WTC11 (cell line): ENCODE measurements at regions not wholly inside any gene's neighbourhood (a gene's known extent, or its start where the extent isn't known, plus 50 kb on each side); places are given as distances from the start of the nearest gene placed in this dataset.

Source experiments
- NR1H2 ChIP-seq: sonication (generic); formaldehyde crosslinking; IDR thresholded peaks from 2 replicates; pipeline ENCODE4 v1.9.0; 2021; ENCODE audit warnings: mild to moderate bottlenecking, moderate library complexity, missing genetic modification reagents
- TF ChIP-seq, protein P1 (sequence below): sonication (generic); formaldehyde crosslinking; IDR thresholded peaks from 2 replicates; pipeline ENCODE4 v1.8.0; 2023; ENCODE audit warnings: mild to moderate bottlenecking, missing genetic modification reagents

DNA sequence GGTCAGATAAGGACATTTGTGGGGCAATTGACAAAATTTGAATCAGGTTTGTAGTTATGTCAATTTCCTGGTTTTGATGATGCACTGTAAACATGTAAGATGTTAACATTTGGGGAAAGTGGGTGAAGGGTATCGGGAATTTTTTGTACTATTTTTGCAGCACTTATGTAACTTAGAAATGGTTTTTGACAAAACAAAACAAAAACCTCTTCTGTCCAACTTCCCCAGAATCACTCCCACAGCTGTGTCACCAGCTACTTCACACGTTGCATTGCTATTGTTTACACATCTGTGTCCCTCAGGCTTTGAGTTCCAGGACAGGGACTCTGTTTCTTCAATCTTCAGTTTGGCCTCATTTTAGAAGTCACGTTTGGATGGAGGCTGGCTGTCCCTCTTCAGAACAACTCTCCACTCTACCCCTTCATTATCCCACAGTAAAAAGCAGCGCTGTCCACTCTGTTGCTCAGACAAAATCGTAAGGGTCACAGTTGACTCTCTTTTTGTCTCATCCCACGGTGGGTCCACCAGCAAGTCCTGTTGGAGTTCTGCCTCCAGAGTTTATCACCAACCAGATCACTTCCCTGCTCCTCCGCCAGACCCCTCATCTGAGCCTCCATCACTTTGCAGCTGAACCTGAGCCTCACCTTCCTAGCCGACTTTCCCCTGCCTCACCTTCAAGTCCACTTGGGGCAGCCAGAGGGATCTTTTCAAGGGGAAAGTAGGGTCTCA is 63.2 kb downstream of the NENF start:
- TF ChIP-seq, protein P1, sequence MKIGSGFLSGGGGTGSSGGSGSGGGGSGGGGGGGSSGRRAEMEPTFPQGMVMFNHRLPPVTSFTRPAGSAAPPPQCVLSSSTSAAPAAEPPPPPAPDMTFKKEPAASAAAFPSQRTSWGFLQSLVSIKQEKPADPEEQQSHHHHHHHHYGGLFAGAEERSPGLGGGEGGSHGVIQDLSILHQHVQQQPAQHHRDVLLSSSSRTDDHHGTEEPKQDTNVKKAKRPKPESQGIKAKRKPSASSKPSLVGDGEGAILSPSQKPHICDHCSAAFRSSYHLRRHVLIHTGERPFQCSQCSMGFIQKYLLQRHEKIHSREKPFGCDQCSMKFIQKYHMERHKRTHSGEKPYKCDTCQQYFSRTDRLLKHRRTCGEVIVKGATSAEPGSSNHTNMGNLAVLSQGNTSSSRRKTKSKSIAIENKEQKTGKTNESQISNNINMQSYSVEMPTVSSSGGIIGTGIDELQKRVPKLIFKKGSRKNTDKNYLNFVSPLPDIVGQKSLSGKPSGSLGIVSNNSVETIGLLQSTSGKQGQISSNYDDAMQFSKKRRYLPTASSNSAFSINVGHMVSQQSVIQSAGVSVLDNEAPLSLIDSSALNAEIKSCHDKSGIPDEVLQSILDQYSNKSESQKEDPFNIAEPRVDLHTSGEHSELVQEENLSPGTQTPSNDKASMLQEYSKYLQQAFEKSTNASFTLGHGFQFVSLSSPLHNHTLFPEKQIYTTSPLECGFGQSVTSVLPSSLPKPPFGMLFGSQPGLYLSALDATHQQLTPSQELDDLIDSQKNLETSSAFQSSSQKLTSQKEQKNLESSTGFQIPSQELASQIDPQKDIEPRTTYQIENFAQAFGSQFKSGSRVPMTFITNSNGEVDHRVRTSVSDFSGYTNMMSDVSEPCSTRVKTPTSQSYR (CRISPR knock-in tag) = no peak
- no peak for TF ChIP-seq NR1H2 (CRISPR knock-in tag)
